ENCODE measurements at regions not wholly inside any gene's neighbourhood (a gene's known extent, or its start where the extent isn't known, plus 50 kb on each side); places are given as distances from the start of the nearest gene placed in this dataset.

DNA sequence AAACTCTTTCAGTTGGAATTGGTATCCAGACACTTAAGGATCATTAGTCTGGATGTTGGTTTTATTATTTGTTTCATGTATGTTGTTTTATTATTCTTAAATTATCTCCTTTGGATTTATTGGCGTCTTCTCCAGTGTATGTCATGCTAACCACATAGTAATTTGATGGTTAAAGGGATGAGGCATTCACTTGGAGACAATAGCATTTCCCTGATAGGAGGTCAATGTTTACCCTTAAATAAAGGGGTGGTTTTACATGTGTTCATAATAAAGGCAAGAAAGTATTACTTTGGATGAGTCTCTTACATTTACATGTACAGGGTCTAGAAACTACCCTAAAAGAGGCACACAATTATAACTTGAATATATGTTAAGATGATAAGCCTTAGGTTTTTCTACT is 51.2 kb upstream of the RNF144B start:
- Mint-ChIP-seq H3K27me3 (ENCODE audit: low read depth) (peaks cover 1% of the 10 kb centered on the region), H3K36me3 (ENCODE audit: insufficient read depth) (no peaks in the 10 kb centered on the region), H3K4me3 (no peak overlapping the region), H3K9me3 (no peaks in the 10 kb centered on the region), H3K4me1 (ENCODE audit: low read depth) (no peaks in the 10 kb centered on the region)
- ATAC-seq (no peak), DNase-seq (no peak)

- Mint-ChIP-seq H3K27me3 (ENCODE audit: low read depth) (peaks cover 4% of the 10 kb centered on the region), H3K4me1 (ENCODE audit: low read depth) (no peaks in the 10 kb centered on the region), H3K4me3 (no peak overlapping the region), H3K36me3 (ENCODE audit: insufficient read depth) (no peaks in the 10 kb centered on the region), H3K9me3 (no peaks in the 10 kb centered on the region)
- DNase-seq (no peak), ATAC-seq (no peak)
Observed at GRCh38 chr6:18334251-18334650, 52.9 kb upstream of the RNF144B start.

DNA sequence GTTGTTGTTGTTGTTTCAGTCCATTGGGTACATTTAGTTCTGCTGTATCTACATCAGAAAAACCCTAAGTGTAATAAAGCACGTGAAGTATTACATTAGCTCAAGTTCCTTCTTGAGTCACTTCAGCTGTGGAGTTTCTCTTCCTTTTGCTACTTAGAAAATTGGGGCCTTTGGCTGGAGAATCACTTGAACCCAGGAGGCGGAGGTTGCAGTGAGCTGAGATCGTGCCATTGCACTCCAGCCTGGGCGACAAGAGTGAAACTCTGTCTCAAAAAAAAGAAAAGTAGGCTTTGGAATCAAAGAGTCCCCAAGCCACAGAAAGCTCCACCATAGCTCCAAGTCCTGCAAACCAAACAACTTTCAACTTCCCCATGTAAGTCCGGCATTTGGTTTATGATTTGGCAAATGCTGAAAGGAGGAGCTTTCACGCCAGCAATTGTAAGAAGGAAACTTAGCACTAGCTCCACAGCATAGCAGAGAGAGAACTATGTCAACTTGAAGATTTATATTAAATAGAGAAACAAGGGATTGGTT is 56.5 kb upstream of the RNF144B start:
- no peak for DNase-seq
- Mint-ChIP-seq H3K9me3 (no peaks in the 10 kb centered on the region), H3K36me3 (ENCODE audit: insufficient read depth) (no peaks in the 10 kb centered on the region), H3K4me3 (no peak overlapping the region), H3K4me1 (ENCODE audit: low read depth) (no peaks in the 10 kb centered on the region), H3K27me3 (ENCODE audit: low read depth) (peaks cover 9% of the 10 kb centered on the region)
- ATAC-seq, result no peak

- H3K4me1 Mint-ChIP-seq (ENCODE audit: low read depth), result no peaks in the 10 kb centered on the region
- no peaks in the 10 kb centered on the region for H3K9me3 Mint-ChIP-seq
- DNase-seq (no peak), ATAC-seq (no peak)
- peaks cover 14% of the 10 kb centered on the region for H3K27me3 Mint-ChIP-seq (ENCODE audit: low read depth)
- no peak overlapping the region for H3K4me3 Mint-ChIP-seq
- no peaks in the 10 kb centered on the region for H3K36me3 Mint-ChIP-seq (ENCODE audit: insufficient read depth)
Observed at GRCh38 chr6:18329776-18330175, 57.4 kb upstream of the RNF144B start.

GRCh38 chr6:18328540-18328939 is 58.6 kb upstream of the RNF144B start:
- DNase-seq (no peak), ATAC-seq (peak in 1 of 2 donors; percentile 41)
- H3K36me3 Mint-ChIP-seq (ENCODE audit: insufficient read depth), result no peaks in the 10 kb centered on the region
- H3K4me3 Mint-ChIP-seq, result no peak overlapping the region
- H3K9me3 Mint-ChIP-seq, result no peaks in the 10 kb centered on the region
- no peaks in the 10 kb centered on the region for H3K4me1 Mint-ChIP-seq (ENCODE audit: low read depth)
- peaks cover 14% of the 10 kb centered on the region for H3K27me3 Mint-ChIP-seq (ENCODE audit: low read depth)

- ATAC-seq (no peak), DNase-seq (no peak)
- H3K4me1 Mint-ChIP-seq (ENCODE audit: low read depth), result no peaks in the 10 kb centered on the region
- peaks cover 14% of the 10 kb centered on the region for H3K27me3 Mint-ChIP-seq (ENCODE audit: low read depth)
- no peak overlapping the region for H3K4me3 Mint-ChIP-seq
- H3K9me3 Mint-ChIP-seq, result no peaks in the 10 kb centered on the region
- H3K36me3 Mint-ChIP-seq (ENCODE audit: insufficient read depth), result no peaks in the 10 kb centered on the region
Observed at GRCh38 chr6:18328070-18328469, 59.1 kb upstream of the RNF144B start.

- peaks cover 14% of the 10 kb centered on the region for H3K27me3 Mint-ChIP-seq (ENCODE audit: low read depth)
- H3K36me3 Mint-ChIP-seq (ENCODE audit: insufficient read depth), result no peaks in the 10 kb centered on the region
- no peak overlapping the region for H3K4me3 Mint-ChIP-seq
- no peaks in the 10 kb centered on the region for H3K9me3 Mint-ChIP-seq
- H3K4me1 Mint-ChIP-seq (ENCODE audit: low read depth), result no peaks in the 10 kb centered on the region
- ATAC-seq (no peak), DNase-seq (no peak)
Observed at GRCh38 chr6:18327626-18328025, 59.5 kb upstream of the RNF144B start.

- Mint-ChIP-seq H3K36me3 (ENCODE audit: insufficient read depth) (no peaks in the 10 kb centered on the region), H3K4me3 (no peak overlapping the region), H3K4me1 (ENCODE audit: low read depth) (no peaks in the 10 kb centered on the region), H3K27me3 (ENCODE audit: low read depth) (peaks cover 14% of the 10 kb centered on the region), H3K9me3 (no peaks in the 10 kb centered on the region)
- DNase-seq (no peak), ATAC-seq (no peak)
Observed at GRCh38 chr6:18326980-18327379, 60.2 kb upstream of the RNF144B start.

DNA sequence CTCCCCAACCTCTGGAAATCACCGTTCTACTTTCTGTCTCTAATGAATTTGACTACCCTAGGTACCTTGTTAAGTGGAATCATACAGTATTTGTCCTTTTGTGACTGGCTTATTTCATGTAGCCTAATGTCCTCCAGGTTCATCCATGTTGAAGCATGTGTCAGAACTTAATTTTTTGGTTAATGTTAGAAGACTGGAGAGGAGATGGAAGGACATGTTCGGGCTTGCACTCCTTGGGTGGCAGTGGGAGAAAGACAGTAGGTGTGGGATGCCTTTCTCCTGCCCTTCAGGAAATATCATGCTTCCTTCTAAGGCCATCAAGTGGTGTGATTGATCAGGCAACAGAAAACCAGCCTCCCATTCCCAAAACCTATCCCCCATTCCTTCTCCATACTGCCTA is 61.1 kb upstream of the RNF144B start:
- no peaks in the 10 kb centered on the region for H3K36me3 Mint-ChIP-seq (ENCODE audit: insufficient read depth)
- no peak for ATAC-seq

DNA sequence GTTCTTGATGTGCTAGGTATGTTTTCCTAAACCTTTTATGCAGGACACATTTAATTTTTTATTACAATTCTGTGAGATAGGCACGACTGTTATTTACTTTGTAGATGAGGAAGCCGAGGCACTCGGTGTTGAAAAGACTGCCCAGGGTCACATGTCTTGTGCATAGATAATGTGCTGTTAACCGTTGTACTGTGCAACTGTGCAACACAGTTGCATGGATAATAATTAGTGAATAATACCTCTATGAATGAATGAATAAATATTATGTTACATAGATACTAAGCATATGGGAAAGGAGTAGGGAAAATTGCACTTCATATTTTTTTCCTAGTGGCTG is 60.3 kb upstream of the DEK start:
- ATAC-seq, result no peak
- Mint-ChIP-seq H3K27me3 (ENCODE audit: low read depth) (peaks cover 10% of the 10 kb centered on the region), H3K9me3 (no peaks in the 10 kb centered on the region), H3K4me1 (ENCODE audit: low read depth) (no peaks in the 10 kb centered on the region), H3K36me3 (ENCODE audit: insufficient read depth) (no peaks in the 10 kb centered on the region), H3K4me3 (no peak overlapping the region)
- no peak for DNase-seq

More for the DNA sequence above, 61.1 kb upstream of the RNF144B start:
- Mint-ChIP-seq H3K9me3 (no peaks in the 10 kb centered on the region), H3K27me3 (ENCODE audit: low read depth) (peaks cover 13% of the 10 kb centered on the region), H3K4me3 (no peak overlapping the region), H3K4me1 (ENCODE audit: low read depth) (no peaks in the 10 kb centered on the region)
- DNase-seq, result no peak

DNA sequence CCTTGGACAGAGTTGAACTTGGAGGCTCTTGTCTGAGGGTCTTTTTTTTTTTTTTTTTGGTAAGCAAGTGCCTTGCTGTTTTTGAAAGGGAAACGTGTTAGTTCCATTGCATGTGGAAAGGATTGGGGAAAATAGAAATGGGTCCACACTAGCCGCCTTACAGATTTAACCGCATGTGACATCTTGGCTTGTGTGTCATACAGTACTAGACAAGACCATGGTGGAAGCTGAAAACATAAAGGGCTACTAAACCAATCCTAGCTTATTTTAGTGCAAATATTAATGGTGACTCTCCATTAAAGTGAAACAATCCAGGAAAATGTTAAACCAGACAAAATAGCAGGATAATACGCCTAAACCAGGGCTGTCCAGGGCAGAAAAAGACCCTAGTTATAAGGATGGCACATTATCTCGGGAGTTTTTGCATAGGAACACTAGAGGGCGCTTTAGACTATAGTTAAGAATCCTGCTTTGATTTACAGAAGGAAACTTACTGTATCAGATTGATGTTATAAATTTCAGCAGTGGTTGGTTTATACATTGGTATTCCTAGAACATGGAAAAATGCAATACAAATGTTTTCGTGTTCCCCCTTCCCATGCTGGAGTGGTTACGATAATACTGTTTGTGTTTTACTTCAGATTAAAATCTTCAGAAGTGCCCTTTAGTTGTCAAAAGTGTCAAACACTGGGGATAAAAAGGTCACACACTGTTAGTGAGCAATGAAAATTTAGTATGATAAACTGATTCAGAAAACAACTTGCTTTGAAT is 59.8 kb upstream of the DEK start:
- Mint-ChIP-seq H3K9me3 (no peaks in the 10 kb centered on the region), H3K4me1 (ENCODE audit: low read depth) (no peaks in the 10 kb centered on the region), H3K36me3 (ENCODE audit: insufficient read depth) (no peaks in the 10 kb centered on the region), H3K27me3 (ENCODE audit: low read depth) (peaks cover 10% of the 10 kb centered on the region), H3K4me3 (no peak overlapping the region)
- DNase-seq (no peak), ATAC-seq (peak in 1 of 2 donors; percentile 58)

- no peak overlapping the region for H3K4me3 Mint-ChIP-seq
- ATAC-seq (no peak), DNase-seq (no peak)
- no peaks in the 10 kb centered on the region for H3K27me3 Mint-ChIP-seq (ENCODE audit: low read depth)
- no peaks in the 10 kb centered on the region for H3K36me3 Mint-ChIP-seq (ENCODE audit: insufficient read depth)
- H3K4me1 Mint-ChIP-seq (ENCODE audit: low read depth), result no peaks in the 10 kb centered on the region
- no peaks in the 10 kb centered on the region for H3K9me3 Mint-ChIP-seq
Observed at GRCh38 chr6:18317850-18318249, 53.5 kb upstream of the DEK start.

GRCh38 chr6:18314317-18314997 is 50.1 kb upstream of the DEK start:
- H3K36me3 Mint-ChIP-seq (ENCODE audit: insufficient read depth), result no peaks in the 10 kb centered on the region
- no peak for DNase-seq
- peaks cover 9% of the 10 kb centered on the region for H3K27me3 Mint-ChIP-seq (ENCODE audit: low read depth)
- no peaks in the 10 kb centered on the region for H3K4me1 Mint-ChIP-seq (ENCODE audit: low read depth)
- H3K4me3 Mint-ChIP-seq, result no peak overlapping the region
- H3K9me3 Mint-ChIP-seq, result peaks cover 2% of the 10 kb centered on the region
- no peak for ATAC-seq

All from activated T-cell treated with anti-CD3 and anti-CD28 coated beads, Interleukin-2, amount 50 U/mL, for 4 hours (primary cell).